OCI-LY3 (cell line): ENCODE measurements at regions not wholly inside any gene's neighbourhood (a gene's known extent, or its start where the extent isn't known, plus 50 kb on each side); places are given as distances from the start of the nearest gene placed in this dataset.

Experiments
- H2AFZ ChIP-seq: fragments of 200-600, 300-600 bp; shearing (Covaris generic); 2 replicates; pipeline ENCODE4 v1.6.0; 2014; ENCODE audit warnings: antibody characterized with exemption, low read depth, low read length
- H3K27ac ChIP-seq: fragments of 200-600, 300-600 bp; sonication (generic); 2 replicates; pipeline ENCODE4 v1.5.1; 2014; ENCODE audit warnings: mild to moderate bottlenecking, low read length, moderate library complexity, mixed read lengths
- H3K27me3 ChIP-seq: fragments of 200-600, 300-600 bp; sonication (generic); 2 replicates; pipeline ENCODE4 v1.6.1; 2014; ENCODE audit warnings: low read depth, low read length, mixed read lengths
- H3K36me3 ChIP-seq: fragments of 200-600, 300-600 bp; sonication (generic); replicated peaks from 2 replicates; pipeline ENCODE3; 2014; ENCODE audit warnings: low read depth, low read length, mixed read lengths
- H3K4me1 ChIP-seq: fragments of 300-600, 200-600 bp; sonication (generic); 2 replicates; pipeline ENCODE4 v1.6.1; 2014; ENCODE audit warnings: low read length, mixed read lengths
- H3K4me2 ChIP-seq: fragments of 200-600, 300-600 bp; sonication (generic); 2 replicates; pipeline ENCODE4 v1.6.1; 2014; ENCODE audit warnings: low read length, mixed read lengths
- H3K4me3 ChIP-seq: fragments of 300-600, 200-600 bp; sonication (generic); 2 replicates; pipeline ENCODE4 v1.5.1; 2014; ENCODE audit warnings: antibody characterized with exemption, mild to moderate bottlenecking, low read length, moderate library complexity
- H3K79me2 ChIP-seq: fragments of 300-600, 200-600 bp; shearing (Covaris generic); 2 replicates; pipeline ENCODE4 v1.6.1; 2014; ENCODE audit warnings: mild to moderate bottlenecking, low read length, mixed read lengths
- H3K9ac ChIP-seq: fragments of 300-600, 200-600 bp; shearing (Covaris generic); 2 replicates; pipeline ENCODE4 v1.6.0; 2014; ENCODE audit warnings: mild to moderate bottlenecking, low read length, moderate library complexity
- H3K9me3 ChIP-seq: fragments of 200-600, 300-600 bp; shearing (Covaris generic); 2 replicates; pipeline ENCODE4 v1.6.1; 2014; ENCODE audit warnings: low read length, mixed read lengths; ENCODE audit not compliant: insufficient read depth
- H4K20me1 ChIP-seq: fragments of 200-600, 300-600 bp; sonication (generic); 2 replicates; pipeline ENCODE4 v1.6.1; 2016; ENCODE audit warnings: low read length, mixed read lengths; ENCODE audit not compliant: insufficient read depth
- CTCF ChIP-seq: fragments of 200-600, 300-600 bp; sonication (generic); IDR thresholded peaks from 2 replicates; pipeline ENCODE4 v1.5.1; 2014; ENCODE audit warnings: antibody characterized with exemption, low read length, low read depth
- EZH2phosphoT487 ChIP-seq: fragments of 200-600 bp; shearing (Covaris generic); IDR thresholded peaks from 2 replicates; pipeline ENCODE4 v1.6.1; 2018; ENCODE audit warnings: antibody characterized with exemption, mixed run types, low read depth

GRCh38 chr2:235383272-235383843 lies 110.5 kb upstream of the AGAP1 start:
- H3K9me3 ChIP-seq = no peaks in the 10 kb centered on the region
- no peaks in the 10 kb centered on the region for H4K20me1 ChIP-seq
- H3K79me2 ChIP-seq = no peaks in the 10 kb centered on the region
- TF ChIP-seq EZH2phosphoT487 (no peak), CTCF (no peak)
- H3K4me3 ChIP-seq = no peak overlapping the region
- H3K4me1 ChIP-seq = no peaks in the 10 kb centered on the region
- no peak overlapping the region for H2AFZ ChIP-seq
- no peak overlapping the region for H3K4me2 ChIP-seq
- no peak overlapping the region for H3K27ac ChIP-seq
- no peaks in the 10 kb centered on the region for H3K36me3 ChIP-seq
- H3K9ac ChIP-seq = no peak overlapping the region
- no peaks in the 10 kb centered on the region for H3K27me3 ChIP-seq

GRCh38 chr2:235384624-235385023 lies 109.2 kb upstream of the AGAP1 start:
- no peak overlapping the region for H3K4me2 ChIP-seq
- H3K4me3 ChIP-seq = no peak overlapping the region
- no peaks in the 10 kb centered on the region for H3K9me3 ChIP-seq
- no peaks in the 10 kb centered on the region for H4K20me1 ChIP-seq
- no peaks in the 10 kb centered on the region for H3K36me3 ChIP-seq
- no peaks in the 10 kb centered on the region for H3K4me1 ChIP-seq
- no peak overlapping the region for H3K9ac ChIP-seq
- H3K27ac ChIP-seq = no peak overlapping the region
- TF ChIP-seq EZH2phosphoT487 (no peak), CTCF (no peak)
- H3K27me3 ChIP-seq = no peaks in the 10 kb centered on the region
- H3K79me2 ChIP-seq = no peaks in the 10 kb centered on the region
- H2AFZ ChIP-seq = no peak overlapping the region

GRCh38 chr2:235389626-235390025 lies 104.2 kb upstream of the AGAP1 start:
- Histone ChIP-seq H3K9ac (no peak overlapping the region), H3K36me3 (no peaks in the 10 kb centered on the region), H4K20me1 (no peaks in the 10 kb centered on the region), H3K4me2 (no peak overlapping the region), H3K79me2 (no peaks in the 10 kb centered on the region), H3K27ac (no peak overlapping the region), H3K9me3 (no peaks in the 10 kb centered on the region), H2AFZ (no peak overlapping the region), H3K27me3 (no peaks in the 10 kb centered on the region), H3K4me3 (no peak overlapping the region), H3K4me1 (no peaks in the 10 kb centered on the region)
- TF ChIP-seq CTCF = no peak
- no peak for TF ChIP-seq EZH2phosphoT487

GRCh38 chr2:235390108-235390815 lies 103.6 kb upstream of the AGAP1 start:
- Histone ChIP-seq H3K9me3 (no peaks in the 10 kb centered on the region), H3K36me3 (no peaks in the 10 kb centered on the region), H3K27me3 (no peaks in the 10 kb centered on the region), H3K9ac (no peak overlapping the region), H3K4me3 (no peak overlapping the region), H2AFZ (no peak overlapping the region), H3K27ac (no peak overlapping the region), H3K79me2 (no peaks in the 10 kb centered on the region), H4K20me1 (no peaks in the 10 kb centered on the region), H3K4me1 (no peaks in the 10 kb centered on the region), H3K4me2 (no peak overlapping the region)
- no peak for TF ChIP-seq CTCF
- no peak for TF ChIP-seq EZH2phosphoT487
